GM23248 (cell line): ENCODE measurements at regions not wholly inside any gene's neighbourhood (a gene's known extent, or its start where the extent isn't known, plus 50 kb on each side); places are given as distances from the start of the nearest gene placed in this dataset.
A peak's percentile ranks its signal among the peaks of the same experiment; 100 is the strongest.

Experiments used
- DNase-seq: peaks from one replicate; pipeline ENCODE4 v3.0.0-alpha.2; 2015
- H2AFZ ChIP-seq: fragments of 200-600 bp; sonication (generic); 2 replicates; pipeline ENCODE4 v1.6.1; 2016; ENCODE audit warnings: antibody characterized with exemption
- H3F3A ChIP-seq: fragments of 200-600 bp; sonication (generic); 2 replicates; pipeline ENCODE4 v1.6.1; 2016; ENCODE audit warnings: mild to moderate bottlenecking, antibody characterized with exemption, mixed run types; ENCODE audit not compliant: insufficient read depth
- H3K27ac ChIP-seq: fragments of 200-600 bp; sonication (generic); 2 replicates; pipeline ENCODE4 v1.5.1; 2016; ENCODE audit warnings: mild to moderate bottlenecking
- H3K27me3 ChIP-seq: fragments of 200-600 bp; sonication (generic); replicated peaks from 2 replicates; pipeline ENCODE4 v1.6.1; 2016; ENCODE audit warnings: mild to moderate bottlenecking; ENCODE audit not compliant: insufficient read depth
- H3K36me3 ChIP-seq: fragments of 200-600 bp; sonication (generic); 2 replicates; pipeline ENCODE4 v1.6.1; 2016; ENCODE audit warnings: low read depth, mild to moderate bottlenecking
- H3K4me1 ChIP-seq: fragments of 200-600 bp; sonication (generic); 2 replicates; pipeline ENCODE4 v1.6.1; 2016; ENCODE audit warnings: mild to moderate bottlenecking; ENCODE audit not compliant: insufficient read depth
- H3K4me2 ChIP-seq: fragments of 200-600 bp; sonication (generic); one replicate; pipeline ENCODE4 v1.6.1; 2016; ENCODE audit warnings: mild to moderate bottlenecking; ENCODE audit not compliant: unreplicated experiment
- H3K4me3 ChIP-seq: fragments of 200-600 bp; sonication (generic); 2 replicates; pipeline ENCODE4 v1.5.1; 2016; ENCODE audit warnings: mild to moderate bottlenecking
- H3K79me2 ChIP-seq: fragments of 200-600 bp; sonication (generic); 2 replicates; pipeline ENCODE4 v1.6.1; 2016; ENCODE audit warnings: mild to moderate bottlenecking; ENCODE audit not compliant: insufficient read depth
- H3K9ac ChIP-seq: fragments of 200-600 bp; sonication (generic); 2 replicates; pipeline ENCODE4 v1.6.1; 2016; ENCODE audit warnings: mild to moderate bottlenecking
- H3K9me2 ChIP-seq: fragments of 200-600 bp; sonication (generic); 2 replicates; pipeline ENCODE4 v1.6.1; 2016; ENCODE audit warnings: mixed run types, mild to moderate bottlenecking, moderate library complexity; ENCODE audit not compliant: insufficient read depth
- H3K9me3 ChIP-seq: fragments of 200-600 bp; sonication (generic); one replicate; pipeline ENCODE4 v1.6.1; 2017; ENCODE audit warnings: low read depth
- H4K20me1 ChIP-seq: fragments of 200-600 bp; sonication (generic); 2 replicates; pipeline ENCODE4 v1.6.0; 2016; ENCODE audit not compliant: insufficient read depth
- EZH2 ChIP-seq: fragments of 200-600 bp; sonication (generic); IDR thresholded peaks from 2 replicates; pipeline ENCODE4 v1.6.1; 2018; ENCODE audit warnings: antibody characterized with exemption, mild to moderate bottlenecking; ENCODE audit not compliant: insufficient read depth, poor library complexity, severe bottlenecking
- EZH2phosphoT487 ChIP-seq: fragments of 200-600 bp; sonication (generic); IDR thresholded peaks from 2 replicates; pipeline ENCODE4 v1.6.1; 2018; ENCODE audit warnings: antibody characterized with exemption, moderate library complexity, mild to moderate bottlenecking, low read depth; ENCODE audit not compliant: insufficient read depth
- WGBS, 2 experiments: methylation state at CpG; one replicate each; pipeline ENCODE4 v1.1.6; 2015 to 2017; ENCODE audit warnings: low lambda C conversion rate in 2 of 2, low coverage in 1 of 2; ENCODE audit errors: missing lambda C conversion rate in 2 of 2; 5-methylcytosine and 5-hydroxymethylcytosine counted together
- in situ Hi-C: fragments of 300-500 bp; cut with MboI; formaldehyde crosslinking; loops from 2 replicates; pipeline ENCODE4 v1.15.0; 2020

DNA sequence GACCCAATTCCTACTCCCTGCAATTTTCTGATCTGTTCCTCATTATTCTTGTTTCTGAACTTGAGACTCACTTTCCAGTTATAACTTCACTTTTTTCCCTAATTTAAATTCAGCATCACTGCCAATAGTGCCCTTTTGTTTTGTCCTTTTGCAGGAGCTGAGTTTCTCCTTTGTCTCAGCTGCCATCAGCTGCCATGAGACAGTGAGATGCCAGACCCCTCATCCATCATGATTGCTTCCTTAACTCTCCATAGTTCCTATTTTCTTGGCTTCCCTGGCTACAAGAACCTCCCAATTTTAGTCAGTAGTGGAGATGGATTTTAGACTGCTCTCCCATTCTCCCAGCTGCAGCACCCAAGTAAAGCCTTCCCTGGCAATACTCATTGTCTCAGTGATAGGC is 518.1 kb downstream of the HDGFL1 start:
- no peaks in the 10 kb centered on the region for H4K20me1 ChIP-seq
- TF ChIP-seq EZH2 (no peak), EZH2phosphoT487 (no peak)

DNA sequence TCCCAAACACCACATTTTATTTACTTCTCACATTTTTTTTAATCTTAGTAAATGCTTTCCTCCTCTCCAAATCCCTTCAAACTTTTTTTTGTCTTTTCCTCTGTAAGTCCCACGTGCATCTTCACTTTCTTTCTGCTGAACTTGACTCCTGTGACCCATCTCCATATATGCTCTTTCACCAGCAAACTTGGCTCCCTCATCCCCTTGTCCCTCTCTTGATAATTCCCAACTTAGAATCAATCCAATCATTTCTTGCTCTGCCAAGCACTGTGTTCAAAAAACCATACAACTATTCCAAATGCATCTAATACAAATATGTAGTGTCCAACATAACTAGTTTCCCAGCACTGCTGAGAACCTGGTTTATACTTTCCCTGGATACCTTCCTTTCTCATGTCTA is 519.4 kb downstream of the HDGFL1 start:
- Histone ChIP-seq H3K27me3 (no peaks in the 10 kb centered on the region), H3K9ac (no peak overlapping the region), H2AFZ (no peak overlapping the region), H4K20me1 (no peaks in the 10 kb centered on the region), H3K9me2 (no peaks in the 10 kb centered on the region), H3K27ac (no peak overlapping the region), H3K4me2 (no peak overlapping the region), H3K9me3 (no peaks in the 10 kb centered on the region), H3K4me3 (no peak overlapping the region), H3K79me2 (no peaks in the 10 kb centered on the region), H3K4me1 (no peaks in the 10 kb centered on the region), H3K36me3 (no peaks in the 10 kb centered on the region), H3F3A (no peaks in the 10 kb centered on the region)
- TF ChIP-seq EZH2phosphoT487, result no peak
- TF ChIP-seq EZH2, result no peak
- DNase-seq, result no peak
- in situ Hi-C loops, result no loop called here
- 3 to 13% methylated on average over 1 of the region's 1 CpG for WGBS, 2 experiments

More for the DNA sequence above, 518.1 kb downstream of the HDGFL1 start:
- H3K36me3 ChIP-seq, result no peaks in the 10 kb centered on the region
- H2AFZ ChIP-seq, result no peak overlapping the region
- no peaks in the 10 kb centered on the region for H3K4me1 ChIP-seq
- H3K4me3 ChIP-seq, result no peak overlapping the region
- no peak overlapping the region for H3K4me2 ChIP-seq
- H3K9me2 ChIP-seq, result no peaks in the 10 kb centered on the region
- H3K9ac ChIP-seq, result no peak overlapping the region
- in situ Hi-C loops, result no loop called here
- H3F3A ChIP-seq, result no peaks in the 10 kb centered on the region
- H3K79me2 ChIP-seq, result no peaks in the 10 kb centered on the region
- H3K27ac ChIP-seq, result no peak overlapping the region
- H3K9me3 ChIP-seq, result no peaks in the 10 kb centered on the region
- DNase-seq, result no peak
- H3K27me3 ChIP-seq, result no peaks in the 10 kb centered on the region

DNA sequence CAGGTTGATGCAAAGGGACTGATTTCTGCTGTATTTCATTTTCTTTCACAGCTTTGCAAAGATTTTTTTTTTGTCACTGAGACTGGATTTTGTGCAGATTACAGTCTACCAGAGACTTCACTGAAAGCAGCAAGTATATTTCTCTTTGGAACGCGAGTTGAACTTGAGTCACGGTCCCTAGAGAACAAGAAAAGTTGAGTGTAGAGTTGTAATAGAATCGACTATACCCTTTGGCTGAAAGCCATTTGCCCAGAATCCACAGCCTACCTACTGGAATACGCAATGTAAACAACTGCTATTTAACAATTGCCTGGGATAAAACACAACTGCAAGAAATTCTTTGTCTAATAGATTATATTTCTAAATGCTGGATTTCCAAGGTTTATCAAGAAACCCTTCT is 520.6 kb downstream of the HDGFL1 start:
- in situ Hi-C loops, result no loop called here
- Histone ChIP-seq H3K9me2 (no peaks in the 10 kb centered on the region), H2AFZ (no peak overlapping the region), H3K79me2 (no peaks in the 10 kb centered on the region), H3K27ac (no peak overlapping the region), H4K20me1 (no peaks in the 10 kb centered on the region), H3K27me3 (no peaks in the 10 kb centered on the region), H3K9me3 (no peaks in the 10 kb centered on the region), H3K9ac (no peak overlapping the region), H3K4me1 (no peaks in the 10 kb centered on the region), H3K4me2 (no peak overlapping the region), H3K4me3 (no peak overlapping the region), H3K36me3 (no peaks in the 10 kb centered on the region), H3F3A (no peaks in the 10 kb centered on the region)
- no peak for TF ChIP-seq EZH2phosphoT487
- TF ChIP-seq EZH2, result no peak
- WGBS, 2 experiments, result 60 to 65% methylated on average over 5 of the region's 5 CpGs
- no peak for DNase-seq

DNA sequence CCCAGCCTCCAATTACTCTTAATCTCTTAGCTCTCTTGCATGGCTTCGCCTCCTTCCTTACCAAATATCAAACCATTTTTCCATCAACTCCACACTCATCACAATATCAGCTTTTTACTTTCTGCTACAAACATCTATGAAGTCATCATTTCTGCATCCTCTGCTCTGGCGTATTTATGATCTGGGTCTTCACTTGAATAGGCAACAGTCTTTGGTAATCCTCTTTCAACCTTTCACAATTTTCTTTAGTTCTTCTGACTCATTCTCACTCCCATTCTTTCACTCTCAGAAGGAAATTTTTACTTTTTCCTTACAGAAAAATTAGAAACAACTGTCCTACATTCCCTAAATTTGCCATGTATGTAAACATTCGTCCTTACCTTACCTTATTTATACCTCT is 522.4 kb downstream of the HDGFL1 start:
- Histone ChIP-seq H3K4me2 (no peak overlapping the region), H3K4me3 (no peak overlapping the region), H3K9me3 (no peaks in the 10 kb centered on the region), H3K4me1 (no peaks in the 10 kb centered on the region), H3K27ac (no peak overlapping the region), H3F3A (no peaks in the 10 kb centered on the region), H4K20me1 (no peaks in the 10 kb centered on the region), H2AFZ (no peak overlapping the region), H3K79me2 (no peaks in the 10 kb centered on the region), H3K36me3 (no peaks in the 10 kb centered on the region), H3K9me2 (no peaks in the 10 kb centered on the region), H3K9ac (no peak overlapping the region), H3K27me3 (no peaks in the 10 kb centered on the region)
- peak; percentile 35 for DNase-seq
- TF ChIP-seq EZH2, result no peak
- TF ChIP-seq EZH2phosphoT487, result no peak
- 27 to 38% methylated on average over 3 of the region's 3 CpGs for WGBS, 2 experiments
- in situ Hi-C loops, result no loop called here

DNA sequence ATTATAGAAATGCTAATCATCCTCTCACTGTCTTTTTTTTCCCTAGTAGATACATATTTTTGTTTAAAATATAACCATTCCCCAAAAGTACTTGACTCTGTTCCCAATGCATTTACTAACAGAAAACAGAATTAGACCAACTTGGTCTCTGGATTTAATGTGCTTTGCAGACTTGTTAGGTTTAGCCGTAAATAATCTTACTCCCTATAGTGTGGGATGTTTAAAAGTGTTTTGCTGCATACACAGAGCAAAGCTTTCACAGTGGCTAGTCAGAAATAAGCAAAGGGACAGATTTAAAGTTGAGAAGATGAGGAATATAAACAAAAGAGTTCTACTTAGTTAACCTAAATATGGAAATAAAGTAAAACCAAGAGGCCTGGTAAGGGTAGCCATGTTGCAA is 527.5 kb downstream of the HDGFL1 start:
- H3K79me2 ChIP-seq, result no peaks in the 10 kb centered on the region
- no peak overlapping the region for H2AFZ ChIP-seq
- no peaks in the 10 kb centered on the region for H3K9me3 ChIP-seq
- H3F3A ChIP-seq, result no peaks in the 10 kb centered on the region
- no peak for DNase-seq
- H4K20me1 ChIP-seq, result no peaks in the 10 kb centered on the region
- no peaks in the 10 kb centered on the region for H3K4me1 ChIP-seq
- WGBS, 2 experiments, result 16 to 19% methylated on average over 1 of the region's 1 CpG
- H3K9me2 ChIP-seq, result no peaks in the 10 kb centered on the region
- H3K36me3 ChIP-seq, result no peaks in the 10 kb centered on the region
- H3K4me2 ChIP-seq, result no peak overlapping the region
- H3K27ac ChIP-seq, result no peak overlapping the region
- no peak overlapping the region for H3K9ac ChIP-seq
- no peak overlapping the region for H3K4me3 ChIP-seq
- TF ChIP-seq EZH2 (no peak), EZH2phosphoT487 (no peak)
- in situ Hi-C loops, result no loop called here
- no peaks in the 10 kb centered on the region for H3K27me3 ChIP-seq
